ENCODE measurements at regions not wholly inside any gene's neighbourhood (a gene's known extent, or its start where the extent isn't known, plus 50 kb on each side); places are given as distances from the start of the nearest gene placed in this dataset.

DNA sequence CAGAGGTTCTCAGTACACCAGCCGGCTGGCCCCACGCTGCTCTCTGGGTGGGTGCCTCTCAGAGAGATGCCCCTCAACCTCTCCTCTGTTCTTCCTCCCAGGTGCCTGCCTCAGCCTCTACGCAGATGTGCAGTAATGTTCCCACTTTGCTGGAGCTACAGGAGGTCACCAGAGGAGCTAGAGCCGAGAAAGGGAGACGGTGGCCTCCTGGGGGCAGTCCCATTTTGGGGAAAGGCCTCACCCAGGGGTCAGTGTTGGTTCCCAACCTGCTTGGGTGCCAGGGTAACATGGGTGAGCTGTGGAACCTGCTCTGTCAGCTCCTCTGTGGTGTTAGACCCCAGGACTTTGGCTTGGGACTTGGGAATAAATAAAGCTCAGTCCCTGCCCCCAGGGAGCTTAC lies 145.3 kb upstream of the MLN start:
- TF ChIP-seq, protein P1, sequence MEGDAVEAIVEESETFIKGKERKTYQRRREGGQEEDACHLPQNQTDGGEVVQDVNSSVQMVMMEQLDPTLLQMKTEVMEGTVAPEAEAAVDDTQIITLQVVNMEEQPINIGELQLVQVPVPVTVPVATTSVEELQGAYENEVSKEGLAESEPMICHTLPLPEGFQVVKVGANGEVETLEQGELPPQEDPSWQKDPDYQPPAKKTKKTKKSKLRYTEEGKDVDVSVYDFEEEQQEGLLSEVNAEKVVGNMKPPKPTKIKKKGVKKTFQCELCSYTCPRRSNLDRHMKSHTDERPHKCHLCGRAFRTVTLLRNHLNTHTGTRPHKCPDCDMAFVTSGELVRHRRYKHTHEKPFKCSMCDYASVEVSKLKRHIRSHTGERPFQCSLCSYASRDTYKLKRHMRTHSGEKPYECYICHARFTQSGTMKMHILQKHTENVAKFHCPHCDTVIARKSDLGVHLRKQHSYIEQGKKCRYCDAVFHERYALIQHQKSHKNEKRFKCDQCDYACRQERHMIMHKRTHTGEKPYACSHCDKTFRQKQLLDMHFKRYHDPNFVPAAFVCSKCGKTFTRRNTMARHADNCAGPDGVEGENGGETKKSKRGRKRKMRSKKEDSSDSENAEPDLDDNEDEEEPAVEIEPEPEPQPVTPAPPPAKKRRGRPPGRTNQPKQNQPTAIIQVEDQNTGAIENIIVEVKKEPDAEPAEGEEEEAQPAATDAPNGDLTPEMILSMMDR (IDR thresholded peaks at IDR 0.05; ENCODE audit: borderline replicate concordance, extremely low read depth, low read length, poor library complexity, severe bottlenecking) = no peak
- no peak for TF ChIP-seq EZH2 (IDR thresholded peaks at IDR 0.05; ENCODE audit: borderline replicate concordance, low read depth, low read length, severe bottlenecking)

DNA sequence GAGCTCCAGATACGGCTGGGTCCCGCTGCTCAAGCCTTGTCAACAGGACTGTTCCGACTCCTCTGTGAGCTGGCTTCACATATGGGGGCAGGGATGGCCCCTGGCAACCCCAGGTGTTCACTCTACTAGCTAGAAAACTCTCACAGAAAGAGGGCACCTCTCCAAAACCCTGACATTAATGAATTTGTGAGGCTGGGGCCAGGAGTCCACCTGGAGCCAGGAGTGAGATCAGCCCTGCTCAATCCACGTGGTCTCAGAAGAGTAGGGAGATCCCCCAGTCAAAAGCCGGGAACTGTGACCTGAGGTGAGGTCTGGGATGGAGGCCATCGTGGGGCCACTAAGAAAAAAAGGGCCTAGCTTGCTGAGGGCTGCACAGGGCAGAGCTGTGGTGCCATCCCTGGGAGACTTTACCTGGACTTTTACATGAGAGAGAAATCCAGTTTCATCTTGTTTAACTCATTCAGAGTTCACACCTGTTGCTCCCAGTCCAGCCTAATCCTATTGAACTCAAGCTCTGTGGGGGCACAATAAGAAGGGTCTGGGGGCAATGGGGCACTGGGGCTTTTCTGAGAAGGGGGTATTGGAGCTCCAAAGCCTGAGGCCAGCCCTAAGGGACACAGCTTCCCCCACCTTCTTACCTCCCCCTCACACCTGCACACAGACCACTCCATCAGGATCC lies 144.3 kb upstream of the MLN start:
- H3K27me3 ChIP-seq (ENCODE audit: insufficient read depth, low read length, poor library complexity) = peaks cover 5% of the 10 kb centered on the region

More for the DNA sequence above, 145.3 kb upstream of the MLN start:
- Histone ChIP-seq H3K36me3 (ENCODE audit: insufficient read depth, low read length) (no peaks in the 10 kb centered on the region), H3K27me3 (ENCODE audit: insufficient read depth, low read length, poor library complexity) (peaks cover 3% of the 10 kb centered on the region), H3K4me1 (ENCODE audit: insufficient read depth, low read length) (no peaks in the 10 kb centered on the region), H3K27ac (ENCODE audit: low read length) (no peak overlapping the region), H3K9ac (ENCODE audit: low read depth, low read length) (no peak overlapping the region), H2AFZ (ENCODE audit: low read depth, low read length) (no peak overlapping the region), H3K4me3 (ENCODE audit: low read depth in 1 of 2, low read length in 2 of 2) (no peak overlapping the region), H3K4me2 (ENCODE audit: insufficient read depth, low read length) (no peak overlapping the region), H3K79me2 (ENCODE audit: insufficient read depth, low read length) (no peaks in the 10 kb centered on the region), H4K20me1 (ENCODE audit: insufficient read depth, low read length) (no peaks in the 10 kb centered on the region), H3K9me3 (ENCODE audit: insufficient read depth, low read length, severe bottlenecking) (no peaks in the 10 kb centered on the region)
- no peak for ATAC-seq (ENCODE audit: insufficient read depth, low read depth)
- DNase-seq = no peak

DNA sequence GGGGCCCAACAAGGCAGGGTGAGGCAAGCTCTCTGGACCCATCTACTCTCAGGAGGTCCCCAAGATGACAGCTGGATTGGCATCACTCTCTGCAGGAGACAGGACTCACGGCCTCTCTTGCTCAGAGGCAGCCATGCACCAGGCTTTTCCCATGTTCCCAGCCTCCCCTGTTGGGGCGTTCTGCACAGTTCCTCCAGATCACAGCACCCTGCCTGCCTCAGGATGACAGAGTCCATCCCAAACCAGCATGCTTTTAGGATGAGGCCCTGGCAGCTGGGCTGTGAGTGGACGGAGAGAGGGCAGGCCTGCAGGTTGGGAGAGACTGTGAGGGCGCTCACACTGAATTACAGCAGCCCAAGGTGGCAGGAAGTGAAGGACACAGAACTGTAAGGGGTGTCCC lies 143.2 kb upstream of the MLN start:
- Histone ChIP-seq H3K9ac (ENCODE audit: low read depth, low read length) (no peak overlapping the region), H3K9me3 (ENCODE audit: insufficient read depth, low read length, severe bottlenecking) (no peaks in the 10 kb centered on the region), H3K4me3 (ENCODE audit: low read depth in 1 of 2, low read length in 2 of 2) (no peak overlapping the region), H4K20me1 (ENCODE audit: insufficient read depth, low read length) (no peaks in the 10 kb centered on the region), H3K79me2 (ENCODE audit: insufficient read depth, low read length) (no peaks in the 10 kb centered on the region), H3K27ac (ENCODE audit: low read length) (no peak overlapping the region), H3K4me1 (ENCODE audit: insufficient read depth, low read length) (no peaks in the 10 kb centered on the region), H3K27me3 (ENCODE audit: insufficient read depth, low read length, poor library complexity) (peaks cover 9% of the 10 kb centered on the region), H3K4me2 (ENCODE audit: insufficient read depth, low read length) (no peak overlapping the region), H3K36me3 (ENCODE audit: insufficient read depth, low read length) (no peaks in the 10 kb centered on the region), H2AFZ (ENCODE audit: low read depth, low read length) (no peak overlapping the region)
- TF ChIP-seq, protein P1 (IDR thresholded peaks at IDR 0.05; ENCODE audit: borderline replicate concordance, extremely low read depth, low read length, poor library complexity, severe bottlenecking) = no peak
- no peak for TF ChIP-seq EZH2 (IDR thresholded peaks at IDR 0.05; ENCODE audit: borderline replicate concordance, low read depth, low read length, severe bottlenecking)
- DNase-seq = no peak
- ATAC-seq (ENCODE audit: insufficient read depth, low read depth) = no peak

More for the DNA sequence above, 144.3 kb upstream of the MLN start:
- ATAC-seq (ENCODE audit: insufficient read depth, low read depth) = no peak
- no peaks in the 10 kb centered on the region for H3K9me3 ChIP-seq (ENCODE audit: insufficient read depth, low read length, severe bottlenecking)
- H2AFZ ChIP-seq (ENCODE audit: low read depth, low read length) = no peak overlapping the region
- no peaks in the 10 kb centered on the region for H4K20me1 ChIP-seq (ENCODE audit: insufficient read depth, low read length)
- no peaks in the 10 kb centered on the region for H3K36me3 ChIP-seq (ENCODE audit: insufficient read depth, low read length)
- no peak overlapping the region for H3K9ac ChIP-seq (ENCODE audit: low read depth, low read length)
- H3K4me3 ChIP-seq (ENCODE audit: low read depth in 1 of 2, low read length in 2 of 2) = no peak overlapping the region
- no peak overlapping the region for H3K4me2 ChIP-seq (ENCODE audit: insufficient read depth, low read length)
- no peak for DNase-seq
- TF ChIP-seq, protein P1 (IDR thresholded peaks at IDR 0.05; ENCODE audit: borderline replicate concordance, extremely low read depth, low read length, poor library complexity, severe bottlenecking) = no peak
- no peak for TF ChIP-seq EZH2 (IDR thresholded peaks at IDR 0.05; ENCODE audit: borderline replicate concordance, low read depth, low read length, severe bottlenecking)
- H3K27ac ChIP-seq (ENCODE audit: low read length) = no peak overlapping the region
- H3K79me2 ChIP-seq (ENCODE audit: insufficient read depth, low read length) = no peaks in the 10 kb centered on the region
- H3K4me1 ChIP-seq (ENCODE audit: insufficient read depth, low read length) = no peaks in the 10 kb centered on the region

All from DND-41 (cell line).